Retinal pigment epithelial cell (primary cell): ENCODE measurements at regions not wholly inside any gene's neighbourhood (a gene's known extent, or its start where the extent isn't known, plus 50 kb on each side); places are given as distances from the start of the nearest gene placed in this dataset.

Experiments used
- DNase-seq: peaks from one replicate; pipeline ENCODE4 v3.0.0-alpha.2; 2010; ENCODE audit warnings: low read depth
- H3K4me3 ChIP-seq: 2 replicates; pipeline ENCODE4 v1.5.1; 2011; ENCODE audit warnings: mild to moderate bottlenecking, low read length, control low read depth, moderate library complexity
- TF ChIP-seq, protein P1 (sequence below): conservative IDR thresholded peaks from 2 replicates; pipeline ENCODE4 v1.5.1; 2011; ENCODE audit warnings: low read depth, low read length, control low read depth, inconsistent platforms

DNA sequence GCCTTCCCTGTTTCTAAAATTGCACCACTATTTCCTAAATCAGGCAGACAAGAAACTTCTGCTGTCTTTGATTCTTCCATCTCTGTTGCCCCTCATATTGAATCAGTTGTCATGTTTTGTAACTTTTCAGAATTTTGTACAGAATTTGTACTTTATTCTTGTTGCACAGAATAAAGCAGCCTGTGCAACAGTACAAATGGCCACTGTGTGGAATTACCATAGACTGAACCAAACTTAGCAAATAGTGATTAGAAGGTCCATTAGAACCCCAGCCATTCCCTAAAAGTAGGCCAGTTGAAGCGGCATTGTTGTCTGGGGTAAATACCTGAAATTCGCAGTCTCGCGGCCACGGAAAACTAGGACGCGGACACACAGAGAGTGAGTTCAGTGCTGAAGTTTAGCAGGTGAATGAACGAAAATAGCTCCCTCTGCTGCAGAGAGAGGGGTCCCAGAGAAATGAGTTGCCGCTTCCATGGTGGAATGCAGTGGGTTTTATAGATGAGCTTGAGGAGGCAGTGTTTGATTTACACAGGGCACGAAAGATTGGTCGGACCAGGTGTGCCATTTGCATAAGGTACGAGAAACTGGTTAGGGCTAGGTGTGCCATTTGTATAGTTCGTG lies 71.8 kb downstream of the C4orf33 start:
- no peak for DNase-seq
- H3K4me3 ChIP-seq, result peak overlapping the region; percentile 15
- TF ChIP-seq, protein P1, sequence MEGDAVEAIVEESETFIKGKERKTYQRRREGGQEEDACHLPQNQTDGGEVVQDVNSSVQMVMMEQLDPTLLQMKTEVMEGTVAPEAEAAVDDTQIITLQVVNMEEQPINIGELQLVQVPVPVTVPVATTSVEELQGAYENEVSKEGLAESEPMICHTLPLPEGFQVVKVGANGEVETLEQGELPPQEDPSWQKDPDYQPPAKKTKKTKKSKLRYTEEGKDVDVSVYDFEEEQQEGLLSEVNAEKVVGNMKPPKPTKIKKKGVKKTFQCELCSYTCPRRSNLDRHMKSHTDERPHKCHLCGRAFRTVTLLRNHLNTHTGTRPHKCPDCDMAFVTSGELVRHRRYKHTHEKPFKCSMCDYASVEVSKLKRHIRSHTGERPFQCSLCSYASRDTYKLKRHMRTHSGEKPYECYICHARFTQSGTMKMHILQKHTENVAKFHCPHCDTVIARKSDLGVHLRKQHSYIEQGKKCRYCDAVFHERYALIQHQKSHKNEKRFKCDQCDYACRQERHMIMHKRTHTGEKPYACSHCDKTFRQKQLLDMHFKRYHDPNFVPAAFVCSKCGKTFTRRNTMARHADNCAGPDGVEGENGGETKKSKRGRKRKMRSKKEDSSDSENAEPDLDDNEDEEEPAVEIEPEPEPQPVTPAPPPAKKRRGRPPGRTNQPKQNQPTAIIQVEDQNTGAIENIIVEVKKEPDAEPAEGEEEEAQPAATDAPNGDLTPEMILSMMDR, result peak; percentile 52

DNA sequence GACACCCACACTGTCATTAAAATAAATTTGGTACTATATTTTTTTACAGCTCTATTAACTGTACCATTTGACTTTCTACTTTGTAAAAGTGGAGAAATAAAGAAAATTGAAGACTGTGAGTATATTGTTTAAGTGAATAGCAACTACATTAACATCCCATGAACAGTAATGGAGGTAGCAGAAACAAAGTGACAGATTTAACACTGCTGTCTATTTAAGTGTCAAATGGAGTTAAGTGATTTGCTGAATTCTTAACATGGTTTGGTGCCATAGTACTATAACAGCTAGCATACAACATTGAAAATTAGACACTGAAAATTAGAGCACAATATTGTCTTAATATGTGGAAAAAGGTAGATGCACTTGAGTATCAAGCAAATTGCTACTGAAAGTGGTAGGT lies 76.2 kb downstream of the C4orf33 start:
- TF ChIP-seq, protein P1, result no peak
- DNase-seq, result no peak
- no peak overlapping the region for H3K4me3 ChIP-seq

DNA sequence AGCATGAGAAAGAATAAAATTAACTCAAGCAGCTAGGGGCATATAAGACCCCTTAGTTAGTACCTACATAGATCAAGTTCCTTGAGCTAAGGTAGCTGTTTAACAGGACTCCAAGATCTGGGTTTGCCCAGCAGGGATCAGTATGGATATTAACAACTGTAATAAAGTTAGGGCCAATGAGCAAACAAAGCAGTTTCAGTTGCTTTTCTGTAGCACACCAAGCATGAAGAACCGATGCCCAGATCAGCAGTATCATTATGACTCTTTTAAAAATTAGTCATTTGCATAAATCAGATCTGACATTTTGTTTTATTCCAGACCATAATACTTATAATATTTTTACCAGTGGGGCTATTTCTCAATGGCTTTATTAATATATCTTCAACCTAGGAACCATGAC lies 80.9 kb downstream of the C4orf33 start:
- H3K4me3 ChIP-seq, result no peak overlapping the region
- no peak for DNase-seq
- TF ChIP-seq, protein P1, result no peak

DNA sequence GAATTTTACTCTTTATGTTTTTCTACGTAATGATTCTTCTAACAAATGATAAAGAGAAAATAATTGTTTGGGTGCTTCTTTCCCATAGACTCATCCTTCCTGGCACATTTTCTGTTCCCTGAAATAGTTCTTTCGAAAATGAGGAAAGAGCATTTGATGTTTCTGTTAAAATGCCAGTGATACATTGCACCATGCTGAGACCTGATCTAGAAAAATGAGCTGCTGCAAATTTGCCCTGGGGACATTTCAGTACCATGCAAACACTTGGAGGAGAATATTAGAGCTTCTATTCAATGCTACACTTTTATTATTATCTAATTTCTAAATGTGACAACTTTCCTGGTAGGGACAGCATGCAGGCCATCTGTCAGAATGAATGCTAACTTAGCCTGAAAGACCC lies 83.3 kb downstream of the C4orf33 start:
- no peak for DNase-seq
- TF ChIP-seq, protein P1, result no peak
- no peak overlapping the region for H3K4me3 ChIP-seq

DNA sequence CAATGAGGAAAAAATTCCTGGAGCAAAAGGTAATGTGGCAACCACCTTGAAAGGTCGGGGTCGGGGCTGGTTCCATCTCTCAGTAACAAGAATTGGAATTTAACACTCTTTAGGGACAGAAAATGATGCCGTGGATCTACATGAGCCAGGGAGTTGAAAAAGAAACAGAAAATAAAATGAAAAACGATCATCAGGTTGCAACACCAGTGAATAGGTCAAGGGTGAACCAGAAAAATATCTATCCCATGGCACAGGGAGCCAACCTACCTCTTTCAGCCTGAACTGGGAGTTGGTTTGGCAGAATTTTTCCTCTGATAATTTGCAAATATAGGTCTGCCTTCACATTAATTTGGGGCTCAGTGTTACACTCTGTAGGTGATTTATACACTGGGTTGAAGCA lies 93.7 kb downstream of the C4orf33 start:
- DNase-seq, result no peak
- TF ChIP-seq, protein P1, result no peak
- no peak overlapping the region for H3K4me3 ChIP-seq

DNA sequence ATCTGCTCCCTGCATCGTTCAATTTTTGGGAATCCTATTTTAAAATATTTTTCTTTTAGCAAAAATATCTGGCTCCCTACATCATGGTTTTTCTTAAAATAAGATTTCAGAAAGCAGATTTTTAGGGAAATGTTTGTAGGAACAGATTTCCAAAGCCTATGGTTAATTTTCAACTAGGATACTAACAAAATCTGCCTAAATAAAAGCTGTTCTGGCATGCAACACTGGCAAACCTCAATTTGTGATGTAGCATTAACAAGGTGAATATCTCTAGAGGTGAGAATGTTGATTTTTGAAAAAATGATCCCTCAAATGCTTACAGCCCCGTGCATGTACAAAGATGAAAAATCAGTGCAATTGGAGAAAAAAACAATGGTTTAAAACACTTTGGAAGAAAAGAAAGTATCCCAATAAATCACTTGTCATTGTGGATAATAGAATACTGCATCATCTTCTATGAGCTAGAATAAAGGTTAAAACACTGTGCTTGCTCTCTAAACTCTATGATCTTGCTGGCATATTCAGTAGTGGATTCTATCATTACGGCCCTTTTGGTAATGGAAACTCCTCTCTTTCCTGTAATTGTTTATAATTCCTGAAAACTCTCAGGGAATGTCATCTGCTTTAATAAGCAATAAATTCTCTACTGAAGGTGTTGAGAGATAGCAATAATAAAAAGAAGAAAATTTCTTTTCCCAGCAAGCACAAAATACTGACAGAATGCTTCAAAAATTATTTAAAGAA lies 97.6 kb downstream of the C4orf33 start:
- no peak for DNase-seq
- TF ChIP-seq, protein P1, result no peak
- H3K4me3 ChIP-seq, result no peak overlapping the region

DNA sequence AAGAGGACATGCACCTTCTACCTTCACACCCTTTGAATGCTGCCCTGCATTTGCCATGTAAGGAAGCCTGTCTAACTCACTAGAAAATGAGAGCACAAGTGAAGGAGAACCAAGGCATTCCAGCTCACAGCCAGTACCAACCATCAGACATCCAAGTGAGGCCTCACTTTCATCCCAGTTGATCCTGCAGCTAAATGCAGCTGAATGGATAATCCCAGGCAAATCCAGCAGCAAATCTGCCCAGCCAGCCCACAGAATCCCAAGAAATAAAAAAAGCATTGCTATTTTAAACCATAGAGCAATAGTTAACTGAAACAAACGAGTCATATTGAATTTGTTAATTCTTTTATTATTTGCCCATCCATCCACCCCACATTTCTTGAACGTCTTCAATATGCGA lies 112.5 kb downstream of the C4orf33 start:
- TF ChIP-seq, protein P1, result no peak
- H3K4me3 ChIP-seq, result no peak overlapping the region
- no peak for DNase-seq
